ENCODE measurements at regions not wholly inside any gene's neighbourhood (a gene's known extent, or its start where the extent isn't known, plus 50 kb on each side); places are given as distances from the start of the nearest gene placed in this dataset.
"Not testable (repeated sequence)": the region's sequence is repeated elsewhere in the genome, so short reads cannot be mapped to it uniquely, and the experiment has no call there.

DNA sequence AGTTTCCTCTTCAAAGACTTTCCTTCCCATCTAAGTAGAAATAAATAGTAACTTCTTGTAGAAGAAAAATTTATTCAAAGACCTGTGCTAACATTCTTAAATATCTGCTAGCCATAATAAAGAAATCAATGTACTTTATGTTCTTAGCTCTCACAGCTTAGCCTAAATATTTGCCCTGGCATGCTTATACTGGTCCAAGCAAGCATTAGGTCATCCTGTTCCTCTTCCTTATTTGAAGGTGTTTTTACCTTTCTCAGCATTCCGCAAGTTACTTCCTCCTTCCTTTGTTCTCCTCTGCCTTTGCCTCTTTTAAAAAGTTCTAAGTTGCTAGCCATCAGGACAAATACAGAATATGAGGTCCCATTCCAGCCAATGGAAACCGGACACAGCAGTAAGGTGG lies 623.9 kb downstream of the EPM2A start:
- H3K4me1 ChIP-seq (ENCODE audit: insufficient read depth, low read length); H3K4me2 ChIP-seq (ENCODE audit: low read depth, low read length); H3K4me3 ChIP-seq (replicated peaks in 1 of 3; ENCODE audit: insufficient read depth in 1 of 3, low read depth in 2 of 3, low read length in 3 of 3); intact Hi-C loops (cut with micrococcal nuclease; ENCODE audit: unreplicated experiment); CTCF ChIA-PET (ENCODE audit: low intra/inter-chr PET ratio, low total read pairs); BruUV-seq (replicated peaks); H3K79me2 ChIP-seq (ENCODE audit: insufficient read depth, low read length); in situ Hi-C loops (cut with HindIII; ENCODE audit: extremely low pct_ligation_motif_present, low pct_unique_long_range_greater_than_20kb); H3K36me3 ChIP-seq (replicated peaks in 1 of 2; ENCODE audit: control insufficient read depth in 1 of 2, insufficient read depth in 2 of 2, low read length in 2 of 2); H3K9ac ChIP-seq (ENCODE audit: insufficient read depth, low read depth, low read length); DNase-seq (ENCODE audit: low spot score); POLR2A ChIA-PET; H2AFZ ChIP-seq (ENCODE audit: low read length); H3K9me3 ChIP-seq (ENCODE audit: low read length); FAIRE-seq; H3K27ac ChIP-seq (ENCODE audit: extremely low read length, insufficient read depth, low read length); H4K20me1 ChIP-seq (ENCODE audit: insufficient read depth, low read length); ATAC-seq; H3K27me3 ChIP-seq (ENCODE audit: control insufficient read depth in 1 of 2, insufficient read depth in 2 of 2, low read length in 2 of 2): not testable (repeated sequence)
- 54% methylated on average over 2 of the region's 2 CpGs for WGBS (ENCODE audit: low lambda C conversion rate)

DNA sequence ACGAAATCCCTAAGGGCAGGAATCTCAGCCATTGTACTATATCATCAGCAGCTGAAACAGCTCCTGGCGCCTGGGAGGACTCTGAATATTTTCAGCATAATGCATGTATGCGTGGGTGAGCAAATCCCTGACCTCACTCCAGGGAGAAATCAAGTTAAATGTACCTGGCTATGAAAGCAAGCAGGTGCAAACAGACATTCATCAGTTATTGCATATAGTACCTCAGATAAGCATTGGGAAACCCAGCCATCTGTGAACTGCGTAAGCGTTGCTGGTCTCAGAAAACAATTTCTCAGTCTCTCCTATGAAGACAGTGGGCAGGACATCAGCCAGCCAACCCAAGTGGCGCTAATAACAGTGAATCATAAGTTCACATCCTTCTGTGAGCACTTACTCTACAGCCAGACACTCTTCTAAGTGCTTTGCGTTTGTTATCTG lies 622.6 kb downstream of the EPM2A start:
- CTCF ChIA-PET (ENCODE audit: low intra/inter-chr PET ratio, low total read pairs), result no interaction called here
- TF ChIP-seq, protein P1, sequence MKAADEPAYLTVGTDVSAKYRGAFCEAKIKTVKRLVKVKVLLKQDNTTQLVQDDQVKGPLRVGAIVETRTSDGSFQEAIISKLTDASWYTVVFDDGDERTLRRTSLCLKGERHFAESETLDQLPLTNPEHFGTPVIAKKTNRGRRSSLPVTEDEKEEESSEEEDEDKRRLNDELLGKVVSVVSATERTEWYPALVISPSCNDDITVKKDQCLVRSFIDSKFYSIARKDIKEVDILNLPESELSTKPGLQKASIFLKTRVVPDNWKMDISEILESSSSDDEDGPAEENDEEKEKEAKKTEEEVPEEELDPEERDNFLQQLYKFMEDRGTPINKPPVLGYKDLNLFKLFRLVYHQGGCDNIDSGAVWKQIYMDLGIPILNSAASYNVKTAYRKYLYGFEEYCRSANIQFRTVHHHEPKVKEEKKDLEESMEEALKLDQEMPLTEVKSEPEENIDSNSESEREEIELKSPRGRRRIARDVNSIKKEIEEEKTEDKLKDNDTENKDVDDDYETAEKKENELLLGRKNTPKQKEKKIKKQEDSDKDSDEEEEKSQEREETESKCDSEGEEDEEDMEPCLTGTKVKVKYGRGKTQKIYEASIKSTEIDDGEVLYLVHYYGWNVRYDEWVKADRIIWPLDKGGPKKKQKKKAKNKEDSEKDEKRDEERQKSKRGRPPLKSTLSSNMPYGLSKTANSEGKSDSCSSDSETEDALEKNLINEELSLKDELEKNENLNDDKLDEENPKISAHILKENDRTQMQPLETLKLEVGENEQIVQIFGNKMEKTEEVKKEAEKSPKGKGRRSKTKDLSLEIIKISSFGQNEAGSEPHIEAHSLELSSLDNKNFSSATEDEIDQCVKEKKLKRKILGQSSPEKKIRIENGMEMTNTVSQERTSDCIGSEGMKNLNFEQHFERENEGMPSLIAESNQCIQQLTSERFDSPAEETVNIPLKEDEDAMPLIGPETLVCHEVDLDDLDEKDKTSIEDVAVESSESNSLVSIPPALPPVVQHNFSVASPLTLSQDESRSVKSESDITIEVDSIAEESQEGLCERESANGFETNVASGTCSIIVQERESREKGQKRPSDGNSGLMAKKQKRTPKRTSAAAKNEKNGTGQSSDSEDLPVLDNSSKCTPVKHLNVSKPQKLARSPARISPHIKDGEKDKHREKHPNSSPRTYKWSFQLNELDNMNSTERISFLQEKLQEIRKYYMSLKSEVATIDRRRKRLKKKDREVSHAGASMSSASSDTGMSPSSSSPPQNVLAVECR (CRISPR knock-in tag; IDR thresholded peaks at IDR 0.05; ENCODE audit: borderline replicate concordance), result no peak
- no peak for TF ChIP-seq HNRNPH1 (optimal IDR thresholded peaks at IDR 0.05; ENCODE audit: low read depth, low read length)
- no peak for TF ChIP-seq ZNF749 (CRISPR knock-in tag; IDR thresholded peaks at IDR 0.05; ENCODE audit: borderline replicate concordance)
- TF ChIP-seq STAG1 (CRISPR knock-in tag; IDR thresholded peaks at IDR 0.05), result no peak
- no peak for TF ChIP-seq ZNF546 (CRISPR knock-in tag; conservative IDR thresholded peaks at IDR 0.05)
- TF ChIP-seq RXRA (CRISPR knock-in tag; IDR thresholded peaks at IDR 0.05), result no peak
- no peak for TF ChIP-seq ZZZ3 (CRISPR knock-in tag; IDR thresholded peaks at IDR 0.05; ENCODE audit: borderline replicate concordance)
- TF ChIP-seq ZNF335 (CRISPR knock-in tag; IDR thresholded peaks at IDR 0.05), result no peak
- TF ChIP-seq CAMTA2 (CRISPR knock-in tag; IDR thresholded peaks at IDR 0.05; ENCODE audit: borderline replicate concordance), result no peak
- no peak for TF ChIP-seq HMGA1 (CRISPR knock-in tag; conservative IDR thresholded peaks at IDR 0.05)
- no peak for TF ChIP-seq CENPT (CRISPR knock-in tag; IDR thresholded peaks at IDR 0.05; ENCODE audit: low read depth)
- TF ChIP-seq HOXA9 (CRISPR knock-in tag; IDR thresholded peaks at IDR 0.05; ENCODE audit: borderline replicate concordance), result no peak
- no peak for TF ChIP-seq ZNF383 (CRISPR knock-in tag; IDR thresholded peaks at IDR 0.05; ENCODE audit: borderline replicate concordance)
- Histone ChIP-seq H2AFZ (ENCODE audit: low read length) (no peak overlapping the region), H3K9me3 (ENCODE audit: low read length) (no peaks in the 10 kb centered on the region), H3K36me3 (replicated peaks in 1 of 2; ENCODE audit: control insufficient read depth in 1 of 2, insufficient read depth in 2 of 2, low read length in 2 of 2) (no peaks in the 10 kb centered on the region), H3K79me2 (ENCODE audit: insufficient read depth, low read length) (no peaks in the 10 kb centered on the region), H3K27ac (ENCODE audit: extremely low read length, insufficient read depth, low read length) (no peak overlapping the region), H3K27me3 (ENCODE audit: control insufficient read depth in 1 of 2, insufficient read depth in 2 of 2, low read length in 2 of 2) (no peaks in the 10 kb centered on the region), H3K9ac (ENCODE audit: insufficient read depth, low read depth, low read length) (no peak overlapping the region), H4K20me1 (ENCODE audit: insufficient read depth, low read length) (no peaks in the 10 kb centered on the region), H3K4me2 (ENCODE audit: low read depth, low read length) (no peak overlapping the region), H3K4me1 (ENCODE audit: insufficient read depth, low read length) (no peaks in the 10 kb centered on the region), H3K4me3 (replicated peaks in 1 of 3; ENCODE audit: insufficient read depth in 1 of 3, low read depth in 2 of 3, low read length in 3 of 3) (no peak overlapping the region)
- ATAC-seq (no peak), FAIRE-seq (no peak), DNase-seq (ENCODE audit: low spot score) (no peak)
- WGBS (ENCODE audit: low lambda C conversion rate), result 35% methylated on average over 7 of the region's 7 CpGs
- intact Hi-C loops (cut with micrococcal nuclease; ENCODE audit: unreplicated experiment) (no loop called here), in situ Hi-C loops (cut with HindIII; ENCODE audit: extremely low pct_ligation_motif_present, low pct_unique_long_range_greater_than_20kb) (no loop called here)
- POLR2A ChIA-PET, result no interaction called here
- BruUV-seq (replicated peaks), result no TSS peak

Data from HepG2 (cell line).